ENCODE measurements at regions not wholly inside any gene's neighbourhood (a gene's known extent, or its start where the extent isn't known, plus 50 kb on each side); places are given as distances from the start of the nearest gene placed in this dataset.
"Not testable (repeated sequence)": the region's sequence is repeated elsewhere in the genome, so short reads cannot be mapped to it uniquely, and the experiment has no call there.

DNA sequence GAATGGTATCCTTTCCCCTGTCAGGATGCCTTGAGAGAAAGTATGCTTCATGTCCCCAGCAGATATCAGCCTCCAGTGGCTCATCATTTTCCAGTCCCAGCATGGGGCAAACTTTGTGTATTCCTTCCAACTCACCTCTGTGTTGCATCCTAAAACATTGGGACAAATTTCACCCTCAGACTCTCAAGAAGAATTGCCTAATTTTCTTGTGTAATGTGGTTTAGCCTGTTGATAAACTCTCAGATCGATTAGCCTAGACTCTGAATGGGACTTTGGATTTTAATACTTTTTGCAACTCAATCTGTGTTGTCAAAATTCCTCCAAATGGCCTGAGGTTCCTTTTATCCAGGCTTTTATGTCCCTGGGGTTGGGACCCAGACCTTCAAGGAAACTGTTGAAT lies 805.3 kb downstream of the C4orf33 start:
- FAIRE-seq, result no peak

DNA sequence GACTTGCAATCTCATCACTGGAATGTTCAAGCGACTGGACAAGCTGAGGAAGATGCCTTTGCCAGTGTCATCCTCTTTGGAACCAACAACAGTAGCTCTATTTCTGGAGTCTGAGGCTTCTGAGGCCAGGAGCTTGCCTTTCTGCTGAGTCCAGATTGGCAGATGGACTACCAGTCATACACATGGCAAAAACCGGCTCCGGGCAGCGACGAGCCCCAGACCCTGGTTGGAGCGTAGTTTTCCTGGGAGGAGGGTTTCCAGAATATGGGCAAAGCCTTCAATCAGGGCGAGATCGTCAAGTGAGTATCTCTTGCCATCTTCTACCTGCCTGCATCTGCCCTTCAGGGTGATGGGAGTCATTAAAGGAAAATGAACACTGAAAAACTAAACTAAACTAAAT lies 807.9 kb downstream of the C4orf33 start:
- no peak for FAIRE-seq

DNA sequence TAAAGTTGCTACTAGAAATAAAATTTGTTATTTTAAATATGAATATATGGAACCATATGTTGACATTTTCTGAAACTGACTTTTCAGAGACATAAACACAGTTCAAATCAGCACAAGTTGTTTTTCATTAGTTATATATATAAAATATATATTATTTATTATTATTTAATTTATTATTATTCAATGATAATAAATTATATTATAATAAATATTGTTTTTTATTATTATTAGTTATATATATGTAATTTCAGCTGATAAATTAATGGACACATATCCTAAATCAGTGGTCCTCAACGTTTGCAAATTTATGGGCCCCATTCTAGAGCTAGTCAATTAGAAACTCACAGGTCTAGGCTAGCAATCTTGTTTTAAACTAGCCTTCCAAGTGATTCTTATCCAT lies 809.3 kb downstream of the C4orf33 start:
- peak; percentile 22 for FAIRE-seq

DNA sequence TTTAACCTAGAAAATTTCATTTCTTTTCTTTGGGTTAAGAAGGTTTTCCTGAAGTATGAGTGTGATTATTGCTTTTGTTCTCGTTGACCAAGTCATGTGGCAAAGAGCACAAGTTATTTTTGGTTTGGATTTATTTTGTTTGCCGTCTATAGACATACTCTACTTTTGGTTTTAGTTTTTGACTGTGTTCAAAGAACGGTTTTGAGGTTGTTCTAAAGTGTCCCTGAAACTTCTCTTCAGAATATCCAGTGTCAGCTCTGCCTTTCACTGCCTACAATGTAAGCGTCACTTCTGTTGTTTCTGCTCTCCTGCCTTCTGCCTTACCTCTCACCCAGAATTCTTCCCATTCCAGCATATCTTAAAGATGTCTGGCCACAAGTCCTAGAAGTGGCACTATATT lies 812.2 kb downstream of the C4orf33 start:
- no peak for FAIRE-seq

DNA sequence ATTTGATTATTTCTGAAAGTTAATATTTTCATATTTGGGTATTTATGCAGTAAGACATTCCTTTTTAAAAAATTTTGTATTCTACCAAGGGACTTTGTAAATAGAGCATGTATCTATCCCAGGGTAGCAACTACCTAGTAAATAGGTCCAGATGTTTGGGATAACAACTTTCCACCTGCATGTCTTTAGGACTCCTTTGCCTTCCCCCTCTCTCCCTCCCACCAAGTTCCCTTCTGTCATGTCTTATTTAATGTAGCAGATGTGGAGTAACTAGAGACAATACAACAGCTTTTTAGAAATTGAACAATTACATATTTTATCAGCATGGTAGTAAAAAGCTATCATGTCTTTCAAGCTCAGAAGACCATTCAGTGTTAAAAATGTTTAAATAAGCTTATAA lies 821.0 kb downstream of the C4orf33 start:
- FAIRE-seq, result no peak

DNA sequence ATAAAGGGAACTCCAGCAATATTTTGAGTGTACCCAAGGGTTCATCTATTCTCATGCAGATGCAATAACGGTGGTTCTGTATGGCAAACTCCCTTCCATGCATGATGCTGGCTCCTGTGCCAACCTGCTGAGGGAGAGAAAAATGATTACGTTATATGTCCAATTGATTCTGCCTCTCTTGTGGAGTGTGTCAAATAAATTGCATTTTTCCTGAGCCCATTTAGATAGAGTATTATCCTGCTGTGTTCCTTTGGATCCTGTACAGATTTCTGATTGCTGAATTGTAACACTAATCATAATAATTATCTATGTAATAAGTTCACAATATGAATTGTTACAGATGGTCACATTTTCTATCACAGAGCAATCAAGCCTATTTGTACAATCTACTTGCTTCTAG lies 821.7 kb downstream of the C4orf33 start:
- FAIRE-seq, result no peak

DNA sequence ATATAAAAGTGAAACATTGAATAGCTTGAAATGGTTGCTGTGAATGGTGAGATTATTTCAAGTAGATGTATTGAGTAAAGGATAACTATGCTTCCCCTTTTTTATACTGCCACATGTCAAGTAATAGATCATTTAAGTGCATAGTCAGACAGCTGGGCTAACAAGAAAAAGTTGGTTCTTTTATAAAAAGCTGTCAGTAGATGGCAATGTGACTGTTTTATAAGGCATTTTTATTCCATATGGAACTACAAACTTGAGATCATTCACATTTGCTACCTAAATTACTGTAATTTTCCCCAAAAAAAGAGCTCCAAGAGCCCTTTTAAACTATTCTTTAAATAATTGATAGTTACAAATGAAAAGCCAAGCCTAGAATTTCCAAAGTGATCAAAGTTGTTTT lies 831.0 kb downstream of the C4orf33 start:
- no peak for FAIRE-seq

DNA sequence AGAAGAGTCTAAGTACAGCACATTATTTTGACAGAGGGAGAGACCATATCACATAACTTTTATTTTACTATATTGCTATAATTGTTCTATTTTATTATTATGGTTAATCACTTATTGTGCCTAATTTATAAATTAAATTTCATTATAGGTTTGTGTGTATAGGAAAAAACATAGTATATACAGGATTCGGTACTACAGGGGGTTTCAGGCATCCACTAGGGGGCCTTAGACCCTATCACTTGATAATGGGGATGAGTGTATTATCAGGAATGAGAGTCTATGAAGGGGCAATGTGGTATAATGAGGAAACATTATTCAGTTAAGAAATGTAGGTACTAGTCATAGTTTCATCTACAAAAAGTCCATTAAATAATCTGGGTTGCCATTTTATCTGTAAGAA lies 833.1 kb downstream of the C4orf33 start:
- FAIRE-seq, result no peak

DNA sequence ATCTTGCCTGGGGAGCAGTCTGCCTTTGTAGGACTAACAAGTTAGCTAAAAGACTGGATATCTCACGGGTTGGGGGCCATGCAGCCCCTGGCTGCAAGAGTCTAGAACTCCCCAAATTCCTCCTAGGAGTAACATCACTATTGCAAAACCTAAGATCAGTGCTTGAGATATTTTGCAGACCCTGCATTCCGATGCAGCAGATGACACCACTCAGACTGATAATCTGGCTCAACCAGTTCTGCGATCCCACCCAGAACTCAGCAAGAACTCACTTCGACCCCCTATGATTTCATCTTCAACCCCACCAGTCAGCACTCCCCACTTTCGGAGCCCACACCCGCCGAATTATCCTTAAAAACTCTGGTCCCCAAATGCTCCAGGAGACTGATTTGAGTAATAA lies 834.0 kb downstream of the C4orf33 start:
- FAIRE-seq, result no peak

DNA sequence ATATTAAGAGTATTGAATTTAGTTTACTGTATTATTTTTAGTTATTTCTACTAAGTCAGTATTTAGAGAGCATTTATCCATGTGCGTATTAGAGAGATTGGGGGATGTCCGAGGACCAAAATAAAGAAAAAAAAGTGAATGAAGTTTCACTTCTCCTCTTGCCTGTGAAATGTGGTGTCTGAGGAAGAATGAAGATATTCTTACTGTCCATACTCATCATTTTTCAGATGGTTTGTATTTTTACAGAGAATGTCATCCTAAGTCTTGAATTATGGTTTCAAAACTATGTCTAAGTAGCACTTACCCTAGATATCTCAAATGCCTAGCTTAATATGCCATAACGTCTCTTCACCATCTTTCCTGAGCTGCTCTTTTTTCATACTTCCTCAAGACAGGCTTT lies 854.3 kb downstream of the C4orf33 start:
- no peak for FAIRE-seq

DNA sequence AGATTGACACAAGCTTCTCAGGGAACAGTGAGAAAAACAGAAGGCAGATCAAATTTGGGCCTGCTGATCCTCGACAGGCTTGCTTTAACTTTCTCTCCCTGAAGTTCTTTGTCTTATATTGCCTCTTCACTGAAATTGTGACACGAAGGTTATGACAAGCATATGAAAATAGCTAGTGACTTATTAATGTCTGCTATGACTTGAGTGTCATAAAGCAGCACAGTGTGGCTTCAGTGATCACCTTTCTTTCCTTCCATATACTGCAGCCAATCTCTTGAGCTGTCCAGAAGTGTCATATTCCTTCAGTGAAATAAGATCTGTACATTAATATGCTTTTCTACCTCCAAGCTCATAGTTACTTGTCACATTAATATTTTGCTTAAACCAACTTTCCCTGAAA lies 870.2 kb downstream of the C4orf33 start:
- no peak for FAIRE-seq

DNA sequence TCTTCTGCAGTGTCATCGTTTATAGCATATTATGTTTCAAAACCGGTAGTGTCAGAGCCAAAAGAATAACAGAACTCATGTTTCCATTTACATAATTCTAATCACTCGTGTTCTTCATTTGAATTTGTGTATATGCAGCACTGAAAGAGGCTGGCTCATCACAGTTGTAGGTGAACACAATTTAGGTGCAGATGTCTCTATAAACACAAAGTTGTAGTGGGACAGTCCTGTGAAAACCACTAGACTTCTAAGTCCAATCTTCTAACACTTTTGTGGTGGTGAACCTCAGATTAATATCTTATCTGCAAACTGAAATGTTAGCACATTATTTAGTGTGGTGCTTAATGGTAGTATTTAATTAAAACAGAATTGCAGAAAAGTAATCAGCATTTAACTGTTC lies 872.4 kb downstream of the C4orf33 start:
- no peak for FAIRE-seq

DNA sequence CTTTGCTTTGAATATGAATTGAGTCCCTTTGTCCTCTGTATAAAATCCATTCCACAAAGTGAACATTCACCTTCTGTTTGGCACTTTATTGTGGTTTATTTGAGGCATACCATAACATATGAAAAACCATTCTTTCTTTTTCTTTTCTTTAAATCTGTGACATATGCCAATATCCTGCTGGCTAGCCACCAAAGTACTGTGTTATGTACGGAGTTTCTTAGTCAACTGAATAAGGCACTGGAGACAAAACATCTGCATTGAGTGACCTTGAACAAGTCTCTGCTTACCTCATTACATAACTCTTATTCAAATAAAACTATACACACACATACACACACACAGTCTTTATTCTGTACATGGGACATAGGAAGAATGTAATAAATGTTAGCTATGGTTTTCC lies 872.8 kb downstream of the C4orf33 start:
- FAIRE-seq, result no peak

DNA sequence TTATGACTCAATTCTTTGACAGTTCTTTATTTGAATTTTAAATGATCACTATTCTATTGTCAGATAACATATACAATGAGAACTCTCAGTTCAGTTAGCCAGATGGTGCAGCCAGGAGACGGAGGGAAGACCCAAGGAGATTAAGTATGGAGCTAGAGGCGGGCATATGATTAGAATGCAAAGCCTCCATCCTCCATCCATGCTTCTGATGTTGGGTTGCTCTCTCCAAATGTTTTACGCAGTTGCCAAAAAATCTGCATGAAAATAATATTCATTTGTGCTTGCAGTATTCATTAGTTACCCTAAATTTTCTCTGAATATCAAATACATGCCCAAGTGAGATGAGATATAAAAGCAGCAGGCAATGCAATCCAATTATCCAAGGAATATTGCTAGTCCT lies 874.8 kb downstream of the C4orf33 start:
- FAIRE-seq, result no peak

DNA sequence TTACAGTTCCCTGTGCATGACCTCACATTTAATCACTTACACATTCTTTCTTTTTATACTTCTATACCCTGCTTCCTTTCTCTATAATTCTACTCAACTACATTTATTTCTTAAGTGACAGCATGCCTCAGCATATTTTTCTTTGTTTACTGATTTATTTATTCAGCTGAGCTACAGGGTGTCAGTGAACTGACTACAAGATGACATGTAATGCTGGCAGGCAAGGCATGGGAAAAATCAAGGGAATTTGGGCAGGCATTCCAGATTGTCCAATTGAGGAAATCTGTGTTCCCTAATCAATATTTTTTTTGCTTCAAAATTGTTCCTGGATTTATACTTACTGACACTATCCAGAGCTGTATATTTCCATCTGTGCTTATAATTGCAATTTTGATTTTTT lies 875.5 kb downstream of the C4orf33 start:
- no peak for FAIRE-seq

DNA sequence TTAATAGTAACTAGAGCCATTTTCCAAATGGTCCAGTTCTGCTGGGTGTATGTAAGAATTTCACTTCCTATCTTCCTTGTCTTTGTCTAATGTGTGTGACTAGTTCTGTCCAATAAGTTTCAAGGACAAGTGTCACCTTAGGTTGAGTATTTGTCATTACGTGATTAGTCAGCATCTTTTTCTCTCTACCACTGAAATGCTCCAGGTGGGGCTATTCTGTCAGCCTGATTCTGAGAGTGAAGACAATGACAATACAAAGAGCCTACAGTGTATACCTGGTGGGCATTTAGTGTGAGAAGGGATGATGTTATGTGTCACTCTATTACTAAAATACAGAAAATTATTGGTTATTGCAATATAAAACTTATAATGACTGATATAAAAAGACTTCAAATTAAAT lies 876.3 kb downstream of the C4orf33 start:
- FAIRE-seq, result no peak

DNA sequence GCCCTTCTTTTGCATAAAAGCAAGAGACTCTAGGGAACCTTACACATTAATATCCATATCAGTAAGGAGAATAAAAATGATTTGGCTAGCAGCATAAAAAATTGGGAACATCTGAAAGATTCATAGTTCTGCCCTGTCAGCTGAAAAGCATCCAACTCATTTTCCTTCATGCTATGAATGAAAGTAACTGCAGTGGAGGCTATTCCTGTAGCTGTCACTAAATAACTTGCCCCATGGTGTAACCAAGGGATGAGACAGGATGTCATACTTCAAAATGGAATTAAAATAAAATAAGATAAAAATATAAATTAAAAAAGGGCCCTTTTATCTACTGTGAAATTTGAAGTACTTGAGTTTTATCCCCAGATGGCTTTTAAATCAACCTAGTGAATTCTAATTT lies 878.8 kb downstream of the C4orf33 start:
- no peak for FAIRE-seq

DNA sequence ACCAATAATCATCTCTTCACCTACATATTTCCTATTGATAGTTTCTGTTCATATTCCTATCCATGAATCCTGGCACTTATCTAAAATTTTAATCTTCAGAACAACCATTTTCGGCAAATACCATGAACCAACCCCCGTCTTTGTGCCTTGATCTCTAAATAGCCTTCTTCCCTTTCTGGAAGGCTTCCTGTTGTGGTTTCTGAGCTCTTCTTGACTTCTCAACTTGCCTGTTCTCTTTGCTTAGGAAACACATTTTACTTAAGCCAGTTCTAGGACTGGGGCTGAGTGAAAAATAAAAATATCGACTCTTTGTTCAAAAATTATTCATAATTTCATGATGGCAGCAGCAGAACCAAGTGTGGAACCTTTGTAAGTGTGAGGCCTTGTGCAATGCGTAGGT lies 882.4 kb downstream of the C4orf33 start:
- no peak for FAIRE-seq

DNA sequence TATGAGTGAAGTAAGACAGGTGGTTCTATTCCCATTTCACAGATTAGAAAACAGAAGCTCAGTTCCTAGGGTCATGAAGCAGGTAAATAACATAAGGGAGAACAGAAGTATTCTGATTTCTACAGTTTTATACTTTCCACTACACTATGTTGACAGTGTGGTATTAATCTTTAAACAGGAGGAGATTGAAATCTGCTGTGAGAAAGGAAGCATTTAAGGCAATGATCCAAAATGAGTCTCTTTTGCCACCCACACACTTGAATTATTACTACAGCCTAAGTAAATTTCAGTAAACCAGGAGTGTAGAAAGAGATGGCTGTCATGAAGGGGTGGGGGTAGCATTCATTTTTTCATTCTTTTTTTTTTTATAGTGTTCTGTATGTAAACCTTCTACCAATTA lies 893.0 kb downstream of the C4orf33 start:
- FAIRE-seq, result no peak

DNA sequence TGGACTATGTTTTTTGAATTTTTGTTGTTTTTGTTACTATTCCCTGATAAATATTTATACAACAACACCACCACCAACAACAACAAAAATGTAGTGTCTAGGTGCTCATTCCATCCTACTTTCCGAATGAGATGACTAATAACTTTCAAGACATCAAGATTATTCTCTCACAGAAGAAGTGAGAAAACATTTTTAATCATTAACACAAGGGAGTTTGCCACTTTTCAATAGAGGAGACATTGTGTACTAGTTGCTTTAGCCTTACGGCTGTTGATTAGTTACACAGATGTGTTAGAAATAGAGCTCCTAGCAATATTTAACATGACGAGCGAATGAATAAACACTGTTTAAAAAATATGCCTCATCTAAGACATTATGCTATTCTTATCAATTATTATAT lies 898.8 kb downstream of the C4orf33 start:
- no peak for FAIRE-seq

DNA sequence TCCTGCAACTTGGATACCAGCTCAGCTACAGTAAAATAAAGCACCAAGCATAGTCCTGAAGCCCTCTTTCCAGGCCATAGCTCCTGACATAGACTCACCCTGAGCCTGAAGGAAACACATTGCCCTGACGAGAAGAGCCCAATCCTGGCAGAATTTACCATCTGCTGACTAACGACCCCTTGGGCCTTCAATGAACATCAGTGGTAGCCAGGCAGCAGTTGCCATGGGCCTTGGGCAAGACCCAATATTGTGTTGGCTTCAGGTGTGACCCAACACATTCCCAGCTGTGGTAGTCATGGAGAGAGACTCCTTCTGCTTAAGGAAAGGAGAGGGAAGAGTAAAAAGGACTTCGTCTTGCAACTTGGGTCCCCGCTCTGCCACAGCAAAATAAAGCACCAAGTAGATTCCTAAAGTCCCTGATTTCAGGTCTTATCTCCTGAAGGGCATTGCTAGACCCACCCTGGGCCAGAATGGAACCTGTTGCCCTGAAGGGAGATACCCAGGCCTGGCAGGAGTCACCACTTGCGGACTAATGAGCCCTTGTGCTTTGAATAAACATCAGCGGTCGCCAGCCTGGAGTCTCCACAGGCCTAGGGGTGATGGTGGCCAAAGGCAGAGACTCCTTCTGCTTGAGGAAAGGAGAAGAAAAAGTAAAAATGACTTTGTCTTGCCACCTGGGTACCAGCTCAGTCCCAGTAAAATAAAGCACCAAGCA lies 902.6 kb downstream of the C4orf33 start:
- FAIRE-seq, result no peak

DNA sequence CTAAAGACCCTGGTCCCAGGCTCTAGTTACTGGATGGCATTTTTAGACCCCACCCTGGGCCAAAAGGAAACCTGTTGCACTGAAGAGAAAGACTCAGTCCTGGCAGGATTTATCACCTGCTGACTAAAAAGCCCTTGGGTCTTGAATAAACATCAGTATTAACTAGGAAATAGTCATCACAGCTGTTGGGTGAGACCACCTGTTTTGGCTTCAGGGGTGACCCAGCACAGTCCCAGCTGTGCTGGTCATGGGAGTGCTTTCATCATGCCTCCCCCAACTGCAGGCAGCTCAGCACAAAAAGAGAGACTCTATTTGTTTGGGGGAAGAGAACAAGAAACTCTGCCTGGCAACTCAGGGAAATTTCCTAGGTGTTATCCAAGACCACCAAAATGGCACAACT lies 903.2 kb downstream of the C4orf33 start:
- FAIRE-seq, result no peak

DNA sequence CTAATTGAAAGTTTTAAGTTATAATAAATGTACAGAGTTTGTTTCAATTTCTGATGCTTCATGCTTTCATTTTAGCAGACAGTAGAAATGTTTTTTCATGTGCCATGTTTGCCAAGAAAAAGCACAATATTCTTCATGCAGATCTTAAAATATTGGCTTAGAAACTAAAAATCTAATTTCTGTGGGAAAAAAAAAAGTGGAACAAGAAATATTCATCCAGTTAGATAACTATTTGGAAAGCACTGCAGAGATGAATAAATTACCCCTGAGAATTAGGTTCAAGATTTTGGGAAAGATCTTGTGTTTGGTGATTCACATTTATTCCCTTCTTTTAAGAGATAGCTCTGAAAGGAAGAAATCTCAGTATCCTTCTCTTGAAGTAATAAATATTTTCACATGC lies 912.5 kb downstream of the C4orf33 start:
- no peak for FAIRE-seq

DNA sequence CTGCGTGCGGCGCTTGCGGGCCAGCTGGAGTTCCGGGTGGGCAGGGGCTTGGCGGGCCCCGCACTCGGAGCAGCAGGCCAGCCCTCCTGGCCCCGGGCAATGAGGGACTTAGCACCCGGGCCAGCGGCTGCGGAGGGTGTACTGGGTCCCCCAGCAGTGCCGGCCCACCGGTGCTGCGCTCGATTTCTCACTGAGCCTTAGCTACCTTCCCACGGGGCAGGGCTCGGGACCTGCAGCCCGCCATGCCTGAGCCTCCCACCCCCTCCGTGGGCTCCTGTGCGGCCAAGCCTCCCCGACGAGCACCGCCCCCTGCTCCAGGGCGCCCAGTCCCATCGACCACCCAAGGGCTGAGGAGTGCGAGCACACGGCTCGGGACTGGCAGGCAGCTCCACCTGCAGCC lies 916.9 kb downstream of the C4orf33 start:
- not testable (repeated sequence) for FAIRE-seq

DNA sequence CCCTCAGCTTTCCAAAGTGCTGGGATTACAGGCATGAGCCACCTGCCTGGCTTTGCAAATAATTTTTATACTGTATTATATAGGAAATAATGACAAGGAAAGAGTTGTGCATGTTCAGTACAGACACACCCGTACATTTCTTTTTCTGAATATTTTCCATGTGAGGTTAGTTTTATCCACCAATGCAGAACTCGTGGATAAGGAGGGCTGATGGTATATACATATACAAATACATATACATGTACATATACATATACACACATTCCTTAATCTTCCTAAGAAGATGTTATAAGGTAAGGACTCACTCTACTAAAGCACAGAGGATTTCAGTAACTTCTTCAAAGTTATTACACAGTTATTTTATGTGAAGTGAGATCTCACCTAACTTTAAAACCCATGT lies 925.8 kb downstream of the C4orf33 start:
- no peak for FAIRE-seq

DNA sequence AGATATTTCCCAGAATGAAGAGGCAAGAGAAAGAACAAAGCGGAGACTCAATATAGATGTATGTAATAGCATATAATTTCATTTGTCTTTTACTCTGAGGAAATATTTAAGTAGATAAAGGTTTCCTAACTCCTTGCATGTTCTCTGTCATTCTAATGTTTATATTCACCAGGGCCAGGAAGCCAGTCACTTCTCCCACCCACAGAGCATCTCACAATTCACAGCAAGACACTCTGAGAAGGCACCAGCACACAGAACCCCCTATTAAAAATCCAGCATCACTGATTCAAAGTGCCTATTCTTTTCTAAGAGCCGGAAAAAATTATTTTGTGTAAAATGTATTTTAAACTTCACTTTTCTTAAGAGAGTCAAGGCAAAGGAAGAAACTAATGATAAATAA lies 927.1 kb downstream of the C4orf33 start:
- no peak for FAIRE-seq
